Stimulated activated CD4-positive, alpha-beta T cell treated with anti-CD3 and anti-CD28 coated beads, Interleukin-15, amount 100 ng/mL, for 24 hours (primary cell): ENCODE measurements at regions not wholly inside any gene's neighbourhood (a gene's known extent, or its start where the extent isn't known, plus 50 kb on each side); places are given as distances from the start of the nearest gene placed in this dataset.

Experiments used
- DNase-seq: peaks from one replicate; pipeline ENCODE4 v3.0.0-alpha.2; 2020

DNA sequence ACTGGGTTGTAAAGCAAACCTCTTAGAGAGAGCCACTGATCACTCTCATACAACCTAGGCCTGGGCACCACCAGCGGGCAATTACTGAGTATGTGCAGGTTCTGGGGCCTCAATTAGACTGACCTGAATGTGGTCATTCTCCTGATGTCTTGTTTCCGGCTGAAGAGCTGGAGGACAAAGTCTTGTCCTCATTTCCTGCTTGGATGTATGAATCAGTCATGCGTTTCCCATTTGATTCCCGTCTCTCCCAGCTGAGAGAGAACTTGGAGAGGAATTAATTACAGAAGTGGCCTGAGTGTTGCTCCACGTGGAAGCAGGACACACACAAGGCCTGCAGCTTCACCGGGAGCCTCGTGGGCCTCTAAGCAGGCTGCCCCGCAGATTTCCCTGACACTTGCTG lies 799.3 kb upstream of the ARGLU1 start:
- no peak for DNase-seq

- no peak for DNase-seq
Measured at GRCh38 chr13:107365466-107366215, 797.7 kb upstream of the ARGLU1 start.

DNA sequence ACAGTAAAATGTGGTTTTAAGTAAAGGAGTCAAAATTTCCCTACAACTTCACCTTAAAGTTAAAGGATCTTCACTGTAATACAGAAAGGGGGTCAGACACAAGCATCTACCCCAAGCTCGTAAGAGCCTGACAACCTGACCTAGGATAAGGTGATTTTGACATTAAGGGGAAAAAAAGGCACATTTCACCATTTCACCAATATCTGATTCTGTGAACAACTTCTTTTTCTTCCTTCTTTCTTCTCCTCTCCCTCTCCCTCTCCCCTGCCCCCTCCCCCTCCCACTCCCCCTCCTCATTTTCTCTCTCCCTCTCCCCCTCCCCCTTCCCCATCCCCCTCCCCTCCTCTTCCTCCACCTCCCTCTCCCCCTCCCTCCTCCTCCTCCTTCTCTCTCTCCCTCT lies 796.7 kb upstream of the ARGLU1 start:
- no peak for DNase-seq

DNA sequence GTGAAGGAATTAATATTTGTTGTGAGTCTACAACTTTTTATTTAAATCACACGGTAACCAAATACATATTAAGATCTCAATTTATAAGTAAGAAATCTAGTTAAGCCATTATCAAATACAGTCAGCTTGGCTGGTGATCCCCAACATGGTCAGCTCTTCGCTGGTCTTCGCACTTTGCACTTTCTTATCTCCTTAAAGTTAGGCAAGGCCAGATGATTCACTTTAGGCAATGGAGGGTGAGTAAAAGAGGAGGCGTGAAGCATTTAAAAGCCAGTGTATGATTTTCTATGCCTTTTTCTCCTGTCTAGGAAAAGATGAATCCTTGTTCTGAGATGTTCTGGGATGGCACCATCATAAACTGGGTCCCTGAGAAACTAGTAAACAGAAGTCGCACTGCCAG lies 793.7 kb upstream of the ARGLU1 start:
- DNase-seq, result no peak

GRCh38 chr13:107360010-107360409 lies 792.1 kb upstream of the ARGLU1 start:
- no peak for DNase-seq

- DNase-seq, result no peak
Measured at GRCh38 chr13:107358866-107359265, 790.9 kb upstream of the ARGLU1 start.

DNA sequence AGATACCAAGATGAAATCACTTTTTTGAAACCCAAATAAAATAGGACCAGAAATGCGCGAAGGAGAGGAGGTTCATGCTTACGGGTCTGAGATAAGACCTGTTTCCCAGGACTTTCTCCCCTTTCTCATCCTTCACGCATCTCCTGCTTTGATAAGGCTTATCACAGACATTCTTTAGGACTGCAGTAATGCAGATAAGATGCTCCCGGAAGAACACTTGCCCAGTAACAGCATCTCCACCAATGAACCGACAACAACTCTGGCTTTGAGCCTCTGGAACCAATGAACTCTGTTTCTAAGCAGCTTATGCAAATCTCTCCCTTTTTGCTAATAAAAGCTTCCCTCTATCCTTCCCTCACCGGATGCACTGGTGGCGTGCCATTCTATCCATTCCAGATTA lies 783.4 kb upstream of the ARGLU1 start:
- DNase-seq, result no peak

- DNase-seq, result no peak
Measured at GRCh38 chr13:107348925-107349324, 781.0 kb upstream of the ARGLU1 start.

- no peak for DNase-seq
Measured at GRCh38 chr13:107348471-107348870, 780.5 kb upstream of the ARGLU1 start.

DNA sequence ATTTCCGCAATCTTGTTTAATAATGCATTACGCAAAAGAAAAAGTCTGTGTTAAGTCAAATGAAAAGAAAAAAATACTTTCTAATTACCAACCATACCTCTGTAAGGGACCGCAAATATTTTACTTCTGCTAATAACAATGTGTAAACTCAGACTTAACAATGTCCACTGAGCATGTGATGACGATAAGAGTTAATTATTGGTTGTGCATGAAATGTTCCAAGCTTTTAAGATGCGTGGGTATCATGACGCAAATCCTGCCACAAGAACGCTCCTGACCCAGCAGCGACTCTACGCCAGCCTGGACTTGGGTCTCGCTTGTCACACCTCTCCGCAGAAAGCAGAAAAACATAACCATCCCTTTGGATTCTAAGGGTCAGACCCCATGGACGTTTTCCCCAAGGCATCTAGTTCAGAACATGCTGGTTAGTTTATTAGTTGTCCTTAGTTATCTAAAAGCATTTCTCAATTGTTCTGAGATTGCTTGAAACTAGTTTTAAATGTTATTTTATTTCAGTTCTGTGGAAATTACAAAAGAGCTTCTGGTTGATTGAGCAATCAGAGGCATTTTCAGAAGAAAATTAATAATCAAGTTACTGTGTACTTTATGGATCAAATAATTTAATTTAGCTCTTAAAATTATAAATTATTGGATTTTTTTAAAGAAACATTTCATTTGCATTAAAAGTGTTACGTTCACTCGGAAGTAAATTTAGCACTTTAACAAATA lies 779.9 kb upstream of the ARGLU1 start:
- DNase-seq, result no peak

- DNase-seq, result no peak
Measured at GRCh38 chr13:107342747-107343146, 774.8 kb upstream of the ARGLU1 start.

GRCh38 chr13:107339209-107339608 lies 771.3 kb upstream of the ARGLU1 start:
- DNase-seq, result no peak

GRCh38 chr13:107332188-107332587 lies 764.3 kb upstream of the ARGLU1 start:
- DNase-seq, result no peak

GRCh38 chr13:107331359-107331758 lies 763.4 kb upstream of the ARGLU1 start:
- DNase-seq, result no peak

- no peak for DNase-seq
Measured at GRCh38 chr13:107330484-107330883, 762.5 kb upstream of the ARGLU1 start.

DNA sequence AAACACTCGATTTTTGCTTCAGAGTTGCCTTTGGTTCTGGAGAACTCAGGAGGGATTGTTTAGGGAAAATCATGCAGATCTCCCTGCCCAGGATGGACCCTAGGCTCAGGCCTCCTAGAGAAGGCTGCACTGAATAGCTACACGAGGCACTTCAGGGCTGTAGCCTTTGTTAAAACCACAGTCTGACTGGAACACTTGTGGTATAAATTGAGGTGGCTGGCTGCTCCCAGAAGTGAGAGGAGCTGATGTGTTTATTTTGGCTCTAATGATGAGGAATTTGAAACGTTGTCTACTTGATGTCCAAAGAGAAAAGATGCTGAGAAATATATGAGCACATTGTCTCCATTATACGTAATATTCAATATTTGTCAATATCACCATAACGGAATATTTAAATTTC lies 762.1 kb upstream of the ARGLU1 start:
- DNase-seq, result no peak

DNA sequence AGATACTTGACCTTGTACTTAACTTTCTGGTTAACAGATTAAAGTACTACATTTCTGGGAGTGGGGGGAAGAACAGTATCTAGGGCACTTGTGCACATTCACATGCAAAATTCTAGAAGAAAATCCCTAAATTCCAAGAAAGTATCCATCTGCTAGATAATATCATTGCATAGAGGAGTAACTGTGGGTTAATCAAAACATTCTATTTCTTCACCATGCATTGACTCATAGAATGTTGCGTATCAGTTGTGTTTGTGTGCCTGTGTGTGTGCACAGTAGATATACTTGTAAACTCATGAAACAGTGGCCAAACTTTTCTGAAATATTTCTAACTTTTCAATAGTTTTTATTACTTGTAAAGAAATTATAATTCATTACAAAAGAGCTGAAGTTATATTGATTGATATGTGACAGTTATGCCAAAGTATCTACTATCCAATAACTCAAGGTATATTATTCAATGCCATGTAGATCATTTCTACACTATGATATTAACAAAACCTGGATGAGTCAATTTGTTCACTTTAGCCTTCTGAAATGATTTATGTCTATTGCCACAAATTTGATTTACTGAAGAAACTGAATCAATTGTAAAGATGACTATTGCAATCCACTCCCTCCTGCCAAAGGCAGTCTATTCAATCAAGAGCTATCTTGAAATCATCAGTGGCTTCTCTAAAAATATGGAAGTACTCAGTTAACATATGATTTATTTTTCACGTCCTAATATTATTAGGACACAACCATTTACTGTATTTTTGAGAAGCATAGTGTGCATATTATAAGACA lies 756.7 kb upstream of the ARGLU1 start:
- DNase-seq, result no peak

GRCh38 chr13:107322228-107322627 lies 754.3 kb upstream of the ARGLU1 start:
- no peak for DNase-seq

- no peak for DNase-seq
Measured at GRCh38 chr13:107305178-107305577, 737.2 kb upstream of the ARGLU1 start.

- no peak for DNase-seq
Measured at GRCh38 chr13:107301724-107302374, 733.9 kb upstream of the ARGLU1 start.

DNA sequence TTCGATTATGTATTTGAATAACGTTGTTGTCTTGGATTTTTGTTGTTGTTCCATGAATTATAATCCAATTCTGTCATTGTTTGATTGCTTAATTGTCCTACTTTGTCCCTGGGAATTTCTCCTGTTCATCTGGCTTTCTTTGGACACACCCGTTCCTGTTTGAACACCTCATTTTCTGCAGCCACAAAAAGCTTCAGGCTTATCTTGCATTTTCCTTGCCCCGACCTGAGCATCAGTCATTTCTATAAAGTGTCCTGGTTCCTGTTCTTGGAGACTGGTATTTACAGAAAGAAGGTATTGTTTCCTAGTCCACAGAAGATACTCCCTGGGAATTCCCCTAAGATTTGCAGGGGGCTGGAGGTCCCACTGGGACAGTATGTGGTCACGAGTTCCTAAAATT lies 731.8 kb upstream of the ARGLU1 start:
- no peak for DNase-seq

DNA sequence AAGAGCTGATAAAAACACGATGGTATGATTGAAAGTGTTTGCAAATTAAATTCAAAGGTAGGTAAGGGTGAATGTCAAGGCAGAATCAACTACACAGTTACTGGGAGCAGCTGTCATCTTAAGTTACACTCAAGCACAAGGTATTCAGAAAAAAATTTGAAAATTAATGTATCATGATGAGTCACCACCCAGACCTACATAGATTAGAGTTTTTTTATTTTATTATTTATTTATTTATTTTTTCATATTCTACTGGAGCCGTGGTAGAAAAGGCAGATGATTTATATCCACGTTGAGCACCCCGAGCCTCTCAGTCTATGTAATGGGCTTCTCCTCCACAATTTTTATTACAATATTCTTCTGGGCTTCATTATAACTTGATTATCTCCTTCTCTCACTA lies 728.9 kb upstream of the ARGLU1 start:
- no peak for DNase-seq

GRCh38 chr13:107295416-107296140 lies 727.6 kb upstream of the ARGLU1 start:
- DNase-seq, result no peak
